Ishikawa (cell line): ENCODE measurements at regions not wholly inside any gene's neighbourhood (a gene's known extent, or its start where the extent isn't known, plus 50 kb on each side); places are given as distances from the start of the nearest gene placed in this dataset.

ENCODE experiments used
- EP300 ChIP-seq: IDR thresholded peaks from 2 replicates; pipeline ENCODE4 v1.6.1; 2012; ENCODE audit warnings: borderline replicate concordance
- RAD21 ChIP-seq: IDR thresholded peaks from 2 replicates; pipeline ENCODE4 v1.6.1; 2012; ENCODE audit warnings: low read depth
- REST ChIP-seq: IDR thresholded peaks from 2 replicates; pipeline ENCODE4 v1.6.1; 2012; ENCODE audit warnings: low read depth, mild to moderate bottlenecking
- TCF12 ChIP-seq: IDR thresholded peaks from 2 replicates; pipeline ENCODE4 v1.6.1; 2012; ENCODE audit warnings: low read depth
- USF1 ChIP-seq: IDR thresholded peaks from 2 replicates; pipeline ENCODE4 v1.6.1; 2012
- YY1 ChIP-seq: IDR thresholded peaks from 2 replicates; pipeline ENCODE4 v1.6.1; 2012; ENCODE audit warnings: low read depth
- ZBTB7A ChIP-seq: IDR thresholded peaks from 2 replicates; pipeline ENCODE4 v1.6.1; 2012; ENCODE audit warnings: low read depth

GRCh38 chr3:79870313-79870620 is 102.5 kb upstream of the ROBO1 start:
- TF ChIP-seq YY1 (no peak), ZBTB7A (no peak), REST (no peak), RAD21 (no peak), EP300 (no peak), USF1 (no peak), TCF12 (no peak)
